Activated CD8-positive, alpha-beta memory T cell treated with anti-CD3 and anti-CD28 coated beads, Interleukin-2, amount 50 U/mL, for 4 hours (primary cell): ENCODE measurements at regions not wholly inside any gene's neighbourhood (a gene's known extent, or its start where the extent isn't known, plus 50 kb on each side); places are given as distances from the start of the nearest gene placed in this dataset.
"Not testable (repeated sequence)": the region's sequence is repeated elsewhere in the genome, so short reads cannot be mapped to it uniquely, and the experiment has no call there.

Source experiments
- DNase-seq: peaks from one replicate; pipeline ENCODE4 v3.0.0-alpha.2; 2020

- DNase-seq: no peak
Measured at GRCh38 chr7:92969061-92969460, 132.7 kb upstream of the CDK6 start.

- no peak for DNase-seq
Measured at GRCh38 chr7:92968502-92968901, 132.1 kb upstream of the CDK6 start.

GRCh38 chr7:92967238-92967637 lies 130.9 kb upstream of the CDK6 start:
- DNase-seq: no peak

- no peak for DNase-seq
Measured at GRCh38 chr7:92964141-92964540, 127.8 kb upstream of the CDK6 start.

- no peak for DNase-seq
Measured at GRCh38 chr7:92963566-92963965, 127.2 kb upstream of the CDK6 start.

- DNase-seq: no peak
Measured at GRCh38 chr7:92961961-92962360, 125.6 kb upstream of the CDK6 start.

GRCh38 chr7:92956575-92956974 lies 120.2 kb upstream of the CDK6 start:
- DNase-seq: no peak

- no peak for DNase-seq
Measured at GRCh38 chr7:92955081-92955480, 118.7 kb upstream of the CDK6 start.

GRCh38 chr7:92953657-92954056 lies 117.3 kb upstream of the CDK6 start:
- DNase-seq: no peak

GRCh38 chr7:92949748-92950147 lies 113.4 kb upstream of the CDK6 start:
- no peak for DNase-seq

GRCh38 chr7:92945840-92946239 lies 109.5 kb upstream of the CDK6 start:
- no peak for DNase-seq

- no peak for DNase-seq
Measured at GRCh38 chr7:92944633-92945032, 108.3 kb upstream of the CDK6 start.

GRCh38 chr7:92942706-92943105 lies 106.3 kb upstream of the CDK6 start:
- DNase-seq: not testable (repeated sequence)

- DNase-seq: no peak
Measured at GRCh38 chr7:92939666-92940360, 103.4 kb upstream of the CDK6 start.

- no peak for DNase-seq
Measured at GRCh38 chr7:92934096-92934495, 97.7 kb upstream of the CDK6 start.

- DNase-seq: no peak
Measured at GRCh38 chr7:92932450-92932849, 96.1 kb upstream of the CDK6 start.

GRCh38 chr7:92930404-92930803 lies 94.0 kb upstream of the CDK6 start:
- DNase-seq: no peak

GRCh38 chr7:92926697-92927044 lies 90.3 kb upstream of the CDK6 start:
- no peak for DNase-seq

GRCh38 chr7:92925876-92926696 lies 89.7 kb upstream of the CDK6 start:
- DNase-seq: no peak

GRCh38 chr7:92924800-92925199 lies 88.4 kb upstream of the CDK6 start:
- no peak for DNase-seq

- DNase-seq: no peak
Measured at GRCh38 chr7:92917230-92917629, 80.9 kb upstream of the CDK6 start.

GRCh38 chr7:92916770-92917224 lies 80.4 kb upstream of the CDK6 start:
- no peak for DNase-seq

- DNase-seq: no peak
Measured at GRCh38 chr7:92915348-92915747, 79.0 kb upstream of the CDK6 start.

- no peak for DNase-seq
Measured at GRCh38 chr7:92914645-92915044, 78.3 kb upstream of the CDK6 start.

- DNase-seq: no peak
Measured at GRCh38 chr7:92913849-92914248, 77.5 kb upstream of the CDK6 start.
